ENCODE measurements at regions not wholly inside any gene's neighbourhood (a gene's known extent, or its start where the extent isn't known, plus 50 kb on each side); places are given as distances from the start of the nearest gene placed in this dataset.

DNA sequence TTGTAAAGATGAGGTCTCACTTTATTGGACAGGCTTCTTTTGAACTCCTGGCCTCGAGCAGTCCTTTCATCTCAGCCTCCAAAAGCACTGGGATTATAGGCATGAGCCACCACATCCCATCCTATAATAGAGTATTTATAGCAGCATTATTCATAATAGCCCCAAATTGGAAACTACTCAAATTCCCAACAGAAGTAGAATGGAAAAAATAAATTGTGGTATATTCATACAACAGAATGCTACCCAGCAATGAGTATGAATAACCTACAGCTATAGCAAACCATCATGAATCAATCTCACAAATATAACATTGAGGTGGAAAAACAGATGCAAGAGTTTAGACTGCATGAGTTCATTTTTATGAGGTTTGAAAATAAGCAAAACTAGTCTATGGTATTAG is 84.8 kb upstream of the BTBD3 start:
- no peak for DNase-seq
- Histone ChIP-seq H3K27me3 (no peaks in the 10 kb centered on the region), H3K4me1 (no peaks in the 10 kb centered on the region), H3K36me3 (no peaks in the 10 kb centered on the region), H3K9me3 (no peaks in the 10 kb centered on the region), H3K4me3 (no peak overlapping the region), H3K27ac (no peak overlapping the region)
- no peak for TF ChIP-seq POLR2A (IDR thresholded peaks at IDR 0.05)
- TF ChIP-seq, protein P1, sequence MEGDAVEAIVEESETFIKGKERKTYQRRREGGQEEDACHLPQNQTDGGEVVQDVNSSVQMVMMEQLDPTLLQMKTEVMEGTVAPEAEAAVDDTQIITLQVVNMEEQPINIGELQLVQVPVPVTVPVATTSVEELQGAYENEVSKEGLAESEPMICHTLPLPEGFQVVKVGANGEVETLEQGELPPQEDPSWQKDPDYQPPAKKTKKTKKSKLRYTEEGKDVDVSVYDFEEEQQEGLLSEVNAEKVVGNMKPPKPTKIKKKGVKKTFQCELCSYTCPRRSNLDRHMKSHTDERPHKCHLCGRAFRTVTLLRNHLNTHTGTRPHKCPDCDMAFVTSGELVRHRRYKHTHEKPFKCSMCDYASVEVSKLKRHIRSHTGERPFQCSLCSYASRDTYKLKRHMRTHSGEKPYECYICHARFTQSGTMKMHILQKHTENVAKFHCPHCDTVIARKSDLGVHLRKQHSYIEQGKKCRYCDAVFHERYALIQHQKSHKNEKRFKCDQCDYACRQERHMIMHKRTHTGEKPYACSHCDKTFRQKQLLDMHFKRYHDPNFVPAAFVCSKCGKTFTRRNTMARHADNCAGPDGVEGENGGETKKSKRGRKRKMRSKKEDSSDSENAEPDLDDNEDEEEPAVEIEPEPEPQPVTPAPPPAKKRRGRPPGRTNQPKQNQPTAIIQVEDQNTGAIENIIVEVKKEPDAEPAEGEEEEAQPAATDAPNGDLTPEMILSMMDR (IDR thresholded peaks at IDR 0.05): no peak
- intact Hi-C loops (cut with DNase I; ENCODE audit: low total_unique reads): no loop called here

- TF ChIP-seq POLR2A (IDR thresholded peaks at IDR 0.05): no peak
- TF ChIP-seq, protein P1 (IDR thresholded peaks at IDR 0.05): no peak
- Histone ChIP-seq H3K27ac (no peak overlapping the region), H3K9me3 (no peaks in the 10 kb centered on the region), H3K4me3 (no peak overlapping the region), H3K4me1 (no peaks in the 10 kb centered on the region), H3K36me3 (no peaks in the 10 kb centered on the region), H3K27me3 (no peaks in the 10 kb centered on the region)
- intact Hi-C loops (cut with DNase I; ENCODE audit: low total_unique reads): no loop called here
- no peak for DNase-seq
Measured at GRCh38 chr20:11833825-11834224, 83.9 kb upstream of the BTBD3 start.

- H3K4me1 ChIP-seq: no peaks in the 10 kb centered on the region
- intact Hi-C loops (cut with DNase I; ENCODE audit: low total_unique reads): no loop called here
- DNase-seq: no peak
- H3K27me3 ChIP-seq: no peaks in the 10 kb centered on the region
- H3K27ac ChIP-seq: no peak overlapping the region
- no peak overlapping the region for H3K4me3 ChIP-seq
- H3K9me3 ChIP-seq: no peaks in the 10 kb centered on the region
- no peaks in the 10 kb centered on the region for H3K36me3 ChIP-seq
- TF ChIP-seq, protein P1 (IDR thresholded peaks at IDR 0.05): no peak
- no peak for TF ChIP-seq POLR2A (IDR thresholded peaks at IDR 0.05)
Measured at GRCh38 chr20:11838076-11838636, 79.5 kb upstream of the BTBD3 start.

DNA sequence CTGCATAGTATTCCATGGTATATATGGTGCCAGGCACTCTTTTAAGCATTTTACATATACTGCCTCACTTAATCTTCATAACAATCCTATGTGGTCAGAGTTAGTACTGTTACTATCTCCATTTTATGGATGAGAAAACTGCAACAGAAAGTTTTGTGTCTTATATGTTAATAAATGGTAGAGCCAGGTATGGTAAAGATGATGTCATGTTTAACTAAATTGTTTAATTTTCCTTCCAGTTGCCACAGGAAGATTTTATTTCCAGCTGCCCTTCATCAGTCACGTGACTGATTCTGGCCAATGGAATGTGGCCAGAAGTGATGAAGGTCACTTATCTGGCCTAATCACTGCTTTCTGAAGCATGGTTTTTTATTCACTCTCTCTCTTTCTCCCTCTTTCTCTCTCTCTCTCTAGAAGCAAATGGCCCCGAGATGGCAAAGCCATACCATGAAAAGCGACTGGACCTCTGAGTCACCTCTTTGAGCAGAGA is 75.7 kb upstream of the BTBD3 start:
- no peaks in the 10 kb centered on the region for H3K27me3 ChIP-seq
- no peak overlapping the region for H3K4me3 ChIP-seq
- H3K9me3 ChIP-seq: no peaks in the 10 kb centered on the region
- no peaks in the 10 kb centered on the region for H3K4me1 ChIP-seq
- no peaks in the 10 kb centered on the region for H3K36me3 ChIP-seq
- DNase-seq: no peak
- intact Hi-C loops (cut with DNase I; ENCODE audit: low total_unique reads): no loop called here
- H3K27ac ChIP-seq: no peak overlapping the region
- TF ChIP-seq POLR2A (IDR thresholded peaks at IDR 0.05): no peak
- TF ChIP-seq, protein P1 (IDR thresholded peaks at IDR 0.05): no peak

DNA sequence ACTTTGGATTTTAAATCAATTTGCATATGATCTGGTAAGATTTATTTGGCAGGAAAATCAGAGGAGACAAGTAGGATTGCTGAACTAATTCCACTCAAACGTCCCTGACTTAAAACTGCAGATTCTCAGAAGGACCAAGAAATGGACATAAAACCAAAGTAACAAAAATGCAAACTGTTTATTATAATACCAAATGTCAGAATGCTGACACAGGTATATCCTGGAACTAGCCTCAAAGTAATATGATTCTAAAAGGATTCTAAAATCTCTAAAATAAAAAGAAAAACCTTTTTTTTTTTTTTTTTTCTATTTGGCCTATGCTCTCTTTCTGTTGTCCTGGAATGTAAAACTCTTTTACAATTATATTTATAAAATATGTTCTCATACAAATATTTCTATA is 74.4 kb upstream of the BTBD3 start:
- intact Hi-C loops (cut with DNase I; ENCODE audit: low total_unique reads): no loop called here
- Histone ChIP-seq H3K27ac (no peak overlapping the region), H3K36me3 (no peaks in the 10 kb centered on the region), H3K4me3 (no peak overlapping the region), H3K4me1 (no peaks in the 10 kb centered on the region), H3K27me3 (no peaks in the 10 kb centered on the region), H3K9me3 (no peaks in the 10 kb centered on the region)
- no peak for DNase-seq
- TF ChIP-seq POLR2A (IDR thresholded peaks at IDR 0.05): no peak
- TF ChIP-seq, protein P1 (IDR thresholded peaks at IDR 0.05): no peak

Data from uterus (tissue), 3 donors.